ENCODE measurements at regions not wholly inside any gene's neighbourhood (a gene's known extent, or its start where the extent isn't known, plus 50 kb on each side); places are given as distances from the start of the nearest gene placed in this dataset.

DNA sequence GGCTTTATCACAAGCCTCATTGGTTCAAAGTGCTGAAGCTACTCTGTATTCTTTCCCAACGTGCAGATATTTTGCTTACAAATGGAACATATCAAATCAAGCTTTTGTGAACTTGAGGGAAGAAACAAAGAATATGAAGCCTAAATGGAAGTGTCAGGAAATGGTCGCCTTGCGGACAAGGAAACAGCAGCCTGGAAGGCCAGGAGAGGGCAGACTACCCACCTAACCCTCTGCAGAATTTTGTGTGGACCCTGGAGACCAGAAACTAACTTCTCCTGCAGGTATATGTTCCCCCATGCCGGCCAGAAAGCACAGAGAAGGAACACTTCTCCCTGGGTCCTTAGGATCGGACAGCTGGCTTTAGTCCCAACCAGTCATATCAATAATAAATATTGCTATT lies 1425.8 kb downstream of the PCDH7 start:
- peaks cover 1% of the 10 kb centered on the region for H3K27me3 Mint-ChIP-seq (ENCODE audit: unreplicated experiment)

DNA sequence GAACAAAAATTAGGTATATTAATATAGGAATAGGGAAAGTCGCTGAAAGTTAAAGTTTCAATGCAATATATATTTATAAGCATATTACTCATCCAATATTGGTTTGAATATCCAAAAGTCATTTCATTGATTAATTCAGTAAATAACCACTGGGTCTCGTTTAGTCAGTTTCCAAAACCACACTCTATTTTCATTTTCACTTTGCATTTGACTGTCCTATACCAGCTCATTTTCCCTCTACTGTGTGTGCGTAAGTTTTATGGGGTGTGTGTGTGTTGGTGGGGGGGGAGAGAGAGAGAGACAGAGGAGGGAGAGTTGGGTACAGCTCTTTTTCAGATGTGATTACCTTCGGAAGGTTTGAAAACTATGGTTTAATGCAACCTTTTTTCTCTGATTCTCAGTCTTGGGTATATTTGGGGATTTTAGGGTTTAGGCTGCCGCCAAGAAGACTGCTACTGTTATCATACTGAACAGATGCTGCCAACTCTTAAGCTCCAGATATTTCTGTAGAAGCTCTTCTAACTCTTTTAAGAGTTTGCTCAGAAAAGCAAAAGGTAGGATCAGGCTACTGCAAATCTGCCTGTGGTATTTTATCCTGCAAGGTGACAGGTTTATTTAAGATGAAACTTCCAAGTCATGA lies 1427.4 kb downstream of the PCDH7 start:
- Mint-ChIP-seq H3K4me1 (ENCODE audit: unreplicated experiment) (no peaks in the 10 kb centered on the region), H3K27me3 (ENCODE audit: unreplicated experiment) (peaks cover 1% of the 10 kb centered on the region), H3K36me3 (ENCODE audit: low read depth, unreplicated experiment) (no peaks in the 10 kb centered on the region), H3K9me3 (ENCODE audit: unreplicated experiment) (no peaks in the 10 kb centered on the region), H3K27ac (ENCODE audit: unreplicated experiment) (no peak overlapping the region), H3K4me3 (ENCODE audit: unreplicated experiment) (no peak overlapping the region)
- DNase-seq (ENCODE audit: low spot score), result no peak
- TF ChIP-seq, protein P1, sequence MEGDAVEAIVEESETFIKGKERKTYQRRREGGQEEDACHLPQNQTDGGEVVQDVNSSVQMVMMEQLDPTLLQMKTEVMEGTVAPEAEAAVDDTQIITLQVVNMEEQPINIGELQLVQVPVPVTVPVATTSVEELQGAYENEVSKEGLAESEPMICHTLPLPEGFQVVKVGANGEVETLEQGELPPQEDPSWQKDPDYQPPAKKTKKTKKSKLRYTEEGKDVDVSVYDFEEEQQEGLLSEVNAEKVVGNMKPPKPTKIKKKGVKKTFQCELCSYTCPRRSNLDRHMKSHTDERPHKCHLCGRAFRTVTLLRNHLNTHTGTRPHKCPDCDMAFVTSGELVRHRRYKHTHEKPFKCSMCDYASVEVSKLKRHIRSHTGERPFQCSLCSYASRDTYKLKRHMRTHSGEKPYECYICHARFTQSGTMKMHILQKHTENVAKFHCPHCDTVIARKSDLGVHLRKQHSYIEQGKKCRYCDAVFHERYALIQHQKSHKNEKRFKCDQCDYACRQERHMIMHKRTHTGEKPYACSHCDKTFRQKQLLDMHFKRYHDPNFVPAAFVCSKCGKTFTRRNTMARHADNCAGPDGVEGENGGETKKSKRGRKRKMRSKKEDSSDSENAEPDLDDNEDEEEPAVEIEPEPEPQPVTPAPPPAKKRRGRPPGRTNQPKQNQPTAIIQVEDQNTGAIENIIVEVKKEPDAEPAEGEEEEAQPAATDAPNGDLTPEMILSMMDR (IDR thresholded peaks at IDR 0.05; ENCODE audit: unreplicated experiment), result no peak

More for the DNA sequence above, 1425.8 kb downstream of the PCDH7 start:
- no peak overlapping the region for H3K27ac Mint-ChIP-seq (ENCODE audit: unreplicated experiment)
- no peaks in the 10 kb centered on the region for H3K9me3 Mint-ChIP-seq (ENCODE audit: unreplicated experiment)
- H3K4me1 Mint-ChIP-seq (ENCODE audit: unreplicated experiment), result peaks cover 5% of the 10 kb centered on the region
- TF ChIP-seq, protein P1 (IDR thresholded peaks at IDR 0.05; ENCODE audit: unreplicated experiment), result no peak
- H3K36me3 Mint-ChIP-seq (ENCODE audit: low read depth, unreplicated experiment), result no peaks in the 10 kb centered on the region
- DNase-seq (ENCODE audit: low spot score), result peak; percentile 10
- no peak overlapping the region for H3K4me3 Mint-ChIP-seq (ENCODE audit: unreplicated experiment)

DNA sequence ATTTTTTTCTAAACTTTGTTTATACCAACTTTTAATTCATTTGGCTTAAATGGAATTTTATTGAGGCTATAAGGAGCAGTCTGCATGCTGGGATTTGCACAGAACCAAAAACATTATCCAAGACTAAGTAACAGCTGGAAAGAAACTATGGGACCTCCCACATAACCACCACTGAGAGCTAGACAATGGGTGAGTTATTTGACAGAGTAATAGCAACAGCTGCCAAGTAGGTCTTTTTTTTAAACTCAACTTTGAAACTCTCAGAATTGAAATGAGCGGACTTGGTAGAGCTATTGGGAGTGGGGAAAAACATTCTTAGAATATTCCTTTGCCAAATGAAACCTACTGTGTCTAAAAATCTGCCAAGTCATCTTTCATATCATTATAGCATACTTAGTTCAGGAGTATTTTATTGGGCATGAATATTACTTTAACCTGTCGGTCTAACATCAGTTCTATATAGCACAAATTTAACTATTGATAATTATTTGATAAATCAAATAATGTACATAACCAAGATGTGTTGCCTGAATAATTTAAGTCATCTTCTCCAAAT lies 1428.0 kb downstream of the PCDH7 start:
- H3K4me3 Mint-ChIP-seq (ENCODE audit: unreplicated experiment), result no peak overlapping the region
- H3K9me3 Mint-ChIP-seq (ENCODE audit: unreplicated experiment), result no peaks in the 10 kb centered on the region
- no peaks in the 10 kb centered on the region for H3K36me3 Mint-ChIP-seq (ENCODE audit: low read depth, unreplicated experiment)
- peaks cover 1% of the 10 kb centered on the region for H3K27me3 Mint-ChIP-seq (ENCODE audit: unreplicated experiment)
- no peak for DNase-seq (ENCODE audit: low spot score)
- TF ChIP-seq, protein P1 (IDR thresholded peaks at IDR 0.05; ENCODE audit: unreplicated experiment), result no peak
- no peaks in the 10 kb centered on the region for H3K4me1 Mint-ChIP-seq (ENCODE audit: unreplicated experiment)
- H3K27ac Mint-ChIP-seq (ENCODE audit: unreplicated experiment), result no peak overlapping the region

DNA sequence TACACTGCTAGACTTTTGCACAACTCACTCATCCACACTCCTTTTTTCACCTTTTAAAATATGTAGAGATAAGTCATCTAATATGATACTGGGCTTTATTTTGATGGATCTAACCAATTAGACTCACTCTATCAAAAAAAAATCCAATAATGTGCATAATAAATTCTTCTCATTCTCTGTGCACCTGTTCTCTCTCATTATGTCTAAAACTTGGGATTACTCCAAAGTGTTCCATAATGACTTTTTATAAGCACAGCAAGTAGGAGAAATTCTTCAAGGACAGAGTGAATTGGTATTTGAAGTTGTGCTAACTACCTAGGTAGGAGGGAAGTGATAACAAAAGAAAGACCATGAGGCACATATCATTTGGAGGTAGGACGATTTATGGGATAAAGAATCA lies 1438.8 kb downstream of the PCDH7 start:
- no peaks in the 10 kb centered on the region for H3K36me3 Mint-ChIP-seq (ENCODE audit: low read depth, unreplicated experiment)
- H3K4me1 Mint-ChIP-seq (ENCODE audit: unreplicated experiment), result peaks cover 17% of the 10 kb centered on the region
- H3K27me3 Mint-ChIP-seq (ENCODE audit: unreplicated experiment), result no peaks in the 10 kb centered on the region
- no peak overlapping the region for H3K4me3 Mint-ChIP-seq (ENCODE audit: unreplicated experiment)
- TF ChIP-seq, protein P1 (IDR thresholded peaks at IDR 0.05; ENCODE audit: unreplicated experiment), result no peak
- no peaks in the 10 kb centered on the region for H3K9me3 Mint-ChIP-seq (ENCODE audit: unreplicated experiment)
- DNase-seq (ENCODE audit: low spot score), result no peak
- H3K27ac Mint-ChIP-seq (ENCODE audit: unreplicated experiment), result no peak overlapping the region

DNA sequence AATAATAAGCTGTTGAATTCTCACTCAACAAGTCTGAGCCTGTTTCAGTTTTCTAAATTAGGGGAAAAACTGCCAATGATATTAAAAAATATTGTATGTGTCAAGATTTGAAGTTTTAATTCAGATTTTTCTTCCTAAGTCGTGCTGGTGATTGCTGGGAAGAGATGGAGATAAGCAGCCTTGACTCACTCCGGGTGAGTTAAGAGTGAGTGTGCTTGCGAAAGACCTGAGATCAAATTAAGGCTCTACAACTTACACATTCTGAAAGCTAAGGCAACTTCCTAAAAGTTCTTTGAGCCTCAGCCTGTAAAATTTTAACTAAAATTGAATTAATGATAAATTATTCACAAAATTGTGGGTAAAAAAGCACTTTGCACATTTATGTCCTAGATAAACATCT lies 1441.2 kb downstream of the PCDH7 start:
- H3K27me3 Mint-ChIP-seq (ENCODE audit: unreplicated experiment), result no peaks in the 10 kb centered on the region
- no peak overlapping the region for H3K4me3 Mint-ChIP-seq (ENCODE audit: unreplicated experiment)
- no peaks in the 10 kb centered on the region for H3K36me3 Mint-ChIP-seq (ENCODE audit: low read depth, unreplicated experiment)
- TF ChIP-seq, protein P1 (IDR thresholded peaks at IDR 0.05; ENCODE audit: unreplicated experiment), result no peak
- no peak for DNase-seq (ENCODE audit: low spot score)
- H3K9me3 Mint-ChIP-seq (ENCODE audit: unreplicated experiment), result no peaks in the 10 kb centered on the region
- H3K27ac Mint-ChIP-seq (ENCODE audit: unreplicated experiment), result no peak overlapping the region
- H3K4me1 Mint-ChIP-seq (ENCODE audit: unreplicated experiment), result peaks cover 17% of the 10 kb centered on the region

Measured in endothelial cell (in vitro differentiated cells).